EL (cell line): ENCODE measurements at regions not wholly inside any gene's neighbourhood (a gene's known extent, or its start where the extent isn't known, plus 50 kb on each side); places are given as distances from the start of the nearest gene placed in this dataset.

Experiments used
- DNase-seq: peaks from one replicate; pipeline ENCODE4 v3.0.0-alpha.2; 2016

DNA sequence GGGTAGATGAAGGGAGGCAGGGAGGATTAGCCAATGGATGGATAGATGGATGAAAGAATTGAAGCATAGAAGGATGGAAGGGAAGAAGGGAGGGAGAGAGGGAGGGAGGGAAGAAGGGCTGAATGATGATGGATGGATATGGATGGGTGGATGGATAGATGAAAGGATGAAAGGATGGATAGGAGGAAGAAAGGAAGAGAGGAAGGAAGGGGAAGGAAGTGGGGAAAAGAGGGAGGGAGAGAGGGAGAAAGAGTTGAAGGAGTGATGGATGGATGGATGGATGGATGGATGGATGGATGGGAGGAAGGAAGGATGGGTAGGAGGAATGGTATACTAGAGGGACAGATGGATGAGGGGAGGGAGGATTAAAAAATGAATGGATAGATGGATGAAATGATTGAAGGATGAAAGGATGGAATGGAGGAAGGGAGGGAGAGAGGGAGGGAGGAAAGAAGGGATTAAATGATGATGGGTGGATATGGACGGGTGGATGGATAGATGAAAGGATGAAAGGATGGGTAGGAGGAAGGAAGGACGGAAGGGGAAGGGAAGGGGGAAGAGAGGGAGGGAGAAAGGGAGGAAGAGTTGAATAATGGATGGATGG lies 145.9 kb downstream of the MN1 start:
- no peak for DNase-seq

DNA sequence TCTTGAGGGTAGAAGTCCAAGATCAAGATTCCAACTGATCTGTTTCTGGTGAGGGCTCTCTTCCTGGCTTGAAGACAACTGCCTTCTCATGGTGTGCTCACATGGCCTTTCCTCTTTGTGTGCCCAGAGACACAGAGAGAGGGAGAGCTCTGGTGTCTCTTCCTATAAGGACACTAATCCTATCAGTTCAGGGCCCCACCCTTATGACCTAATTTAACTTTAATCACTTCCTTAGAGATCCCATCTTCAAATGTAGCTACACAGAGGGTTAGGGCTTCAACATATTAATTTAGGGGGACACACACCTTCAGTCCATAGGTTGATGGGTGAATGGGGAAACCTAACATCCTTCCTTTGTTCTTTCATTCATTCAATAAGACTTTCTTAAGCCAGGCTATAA lies 144.6 kb downstream of the MN1 start:
- DNase-seq = no peak

DNA sequence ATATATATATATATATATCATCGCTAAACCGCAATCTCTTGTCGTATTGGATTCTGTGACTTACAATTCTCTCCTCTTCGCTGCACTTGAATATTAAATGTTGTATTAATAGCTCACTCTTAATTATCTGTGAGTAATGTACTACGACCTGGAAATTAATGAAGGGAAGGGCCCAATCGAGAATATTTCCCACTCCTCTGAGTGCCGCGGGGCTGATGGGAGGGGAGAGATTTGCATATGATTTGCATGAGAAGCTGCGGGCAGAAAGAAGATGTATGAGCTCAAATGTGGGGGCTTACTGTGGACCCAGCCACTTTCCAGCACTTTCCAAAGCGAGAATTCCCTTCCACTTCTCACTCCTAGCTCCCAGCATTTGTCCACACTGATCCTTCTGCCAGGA lies 141.2 kb downstream of the MN1 start:
- DNase-seq = no peak

DNA sequence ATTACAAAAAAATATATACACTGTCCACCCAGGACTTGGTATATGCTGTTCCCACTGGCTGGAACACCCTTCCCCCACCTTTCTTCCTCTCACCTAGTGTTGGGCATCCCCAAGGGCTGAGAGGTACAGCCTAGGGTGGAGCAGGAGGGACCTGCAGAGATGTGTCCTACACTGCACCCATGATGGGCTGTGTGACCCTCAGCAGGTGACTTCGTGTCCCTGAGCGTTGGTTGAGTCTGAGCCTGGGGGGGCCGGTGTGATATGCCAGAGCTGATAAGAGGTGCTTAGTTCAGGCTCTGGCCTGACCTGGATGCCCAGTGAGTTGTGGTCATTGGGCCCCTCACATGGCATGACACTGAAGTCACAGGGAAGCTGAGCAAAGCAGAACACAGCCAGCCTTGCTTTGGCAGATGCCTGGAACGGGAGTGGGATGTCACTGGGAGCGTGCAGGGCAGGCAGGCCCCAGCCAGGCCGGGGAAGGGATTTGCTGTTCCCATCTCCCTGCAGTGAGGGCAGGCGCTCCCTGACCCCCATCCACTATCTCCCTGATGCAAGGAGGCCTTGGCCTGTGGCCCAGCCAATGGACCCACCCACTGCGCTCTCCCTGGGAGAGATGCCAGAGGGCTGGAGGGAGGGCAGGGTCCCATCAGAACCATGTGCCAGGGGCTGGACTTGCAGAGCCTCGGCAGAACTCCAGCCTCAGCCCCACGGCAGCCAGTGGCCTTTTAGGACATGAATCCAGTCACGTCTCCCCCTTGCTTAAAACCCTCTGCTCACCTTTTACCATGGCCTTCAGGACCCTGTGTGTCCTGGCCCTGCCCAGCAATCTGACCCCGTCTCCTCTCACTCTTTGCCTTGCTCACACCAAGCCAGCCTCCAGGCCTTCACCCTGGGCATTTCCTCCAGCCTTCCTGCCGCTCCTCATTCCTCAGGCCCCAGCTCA lies 138.9 kb downstream of the MN1 start:
- no peak for DNase-seq

DNA sequence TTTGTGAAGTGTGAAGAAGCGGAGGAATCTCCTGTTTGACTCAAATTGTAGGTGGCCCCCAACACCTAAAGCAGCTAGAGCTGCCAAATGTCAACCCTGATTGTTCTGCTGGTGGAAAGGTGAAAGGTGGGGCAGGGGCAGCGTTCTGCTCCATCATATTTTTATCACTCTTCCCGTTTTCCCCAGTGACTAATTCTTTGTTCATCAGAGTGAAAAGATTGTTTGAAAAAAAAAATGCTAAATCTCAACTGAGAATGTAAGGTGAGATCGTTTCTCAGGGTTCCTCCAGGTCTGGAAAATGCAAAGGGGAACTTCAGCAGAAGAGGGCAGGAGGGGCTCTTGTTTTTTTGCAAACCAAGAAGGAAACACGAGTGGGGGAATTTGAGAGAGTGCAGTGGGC lies 137.7 kb downstream of the MN1 start:
- no peak for DNase-seq

DNA sequence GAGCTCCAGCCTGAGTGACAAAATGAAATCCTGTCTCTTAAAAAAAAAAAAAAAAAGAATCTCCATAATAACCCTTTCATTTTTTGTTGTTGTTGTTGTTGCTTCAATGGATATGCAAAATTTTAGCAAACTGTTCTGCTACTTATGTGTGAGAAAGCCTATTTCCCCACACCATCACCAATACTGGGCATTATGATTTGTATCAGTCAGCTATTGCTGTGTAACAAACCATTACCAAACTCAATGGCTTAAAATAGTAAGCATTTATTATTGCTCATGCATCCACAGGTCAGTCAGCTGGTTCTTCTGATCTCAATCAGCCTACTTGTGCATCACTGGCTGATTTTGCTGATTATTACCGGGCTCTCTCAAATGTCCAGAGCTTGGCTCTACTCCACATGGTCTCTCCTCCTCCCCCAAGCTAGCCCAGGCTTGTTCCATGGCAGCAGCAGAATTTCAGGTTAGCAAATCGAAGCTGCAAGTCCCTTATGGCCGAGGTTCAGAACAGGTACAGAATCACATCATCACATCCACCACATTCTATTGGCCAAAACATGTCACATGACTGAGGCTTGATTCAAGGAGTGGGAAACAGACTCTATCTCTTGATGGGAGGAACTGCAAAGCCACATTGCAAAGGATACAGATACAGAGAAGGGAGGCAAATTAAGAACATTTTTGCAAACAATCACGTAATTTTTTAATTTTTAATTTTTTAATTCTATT lies 135.1 kb downstream of the MN1 start:
- DNase-seq = no peak

DNA sequence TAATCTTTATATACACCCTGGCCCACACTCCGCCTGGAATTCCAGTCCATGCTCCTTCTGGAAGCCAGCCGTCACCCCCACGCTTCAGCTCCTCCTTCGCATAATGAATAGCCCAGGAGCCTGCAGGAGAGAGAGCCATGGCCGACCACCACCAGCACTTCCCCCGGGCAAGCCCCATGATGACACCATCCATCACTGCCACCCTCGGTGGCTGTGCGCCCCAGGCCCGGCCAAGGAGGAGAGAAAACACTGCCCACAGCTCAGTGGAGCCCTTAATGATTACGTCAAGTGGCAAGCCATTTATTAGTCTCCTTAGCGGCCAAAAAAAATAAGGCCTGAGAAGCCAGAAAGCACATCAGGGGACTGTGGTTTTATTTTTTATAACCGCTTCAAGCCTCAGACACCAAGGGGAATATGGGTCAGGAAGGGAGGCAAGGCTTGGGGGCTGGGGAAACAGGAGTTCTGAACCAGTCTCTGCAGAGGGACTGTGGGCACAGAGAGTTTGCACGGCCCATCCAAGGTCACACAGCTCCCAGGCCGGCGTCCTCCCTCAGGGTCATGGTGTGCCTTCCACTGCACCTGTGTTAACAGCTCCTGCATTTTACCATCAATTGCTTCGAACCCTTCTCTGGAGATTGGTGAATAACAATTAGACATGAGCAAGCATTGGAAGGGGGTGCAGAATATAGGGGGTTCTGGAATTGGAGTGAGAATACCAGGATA lies 134.3 kb downstream of the MN1 start:
- no peak for DNase-seq

DNA sequence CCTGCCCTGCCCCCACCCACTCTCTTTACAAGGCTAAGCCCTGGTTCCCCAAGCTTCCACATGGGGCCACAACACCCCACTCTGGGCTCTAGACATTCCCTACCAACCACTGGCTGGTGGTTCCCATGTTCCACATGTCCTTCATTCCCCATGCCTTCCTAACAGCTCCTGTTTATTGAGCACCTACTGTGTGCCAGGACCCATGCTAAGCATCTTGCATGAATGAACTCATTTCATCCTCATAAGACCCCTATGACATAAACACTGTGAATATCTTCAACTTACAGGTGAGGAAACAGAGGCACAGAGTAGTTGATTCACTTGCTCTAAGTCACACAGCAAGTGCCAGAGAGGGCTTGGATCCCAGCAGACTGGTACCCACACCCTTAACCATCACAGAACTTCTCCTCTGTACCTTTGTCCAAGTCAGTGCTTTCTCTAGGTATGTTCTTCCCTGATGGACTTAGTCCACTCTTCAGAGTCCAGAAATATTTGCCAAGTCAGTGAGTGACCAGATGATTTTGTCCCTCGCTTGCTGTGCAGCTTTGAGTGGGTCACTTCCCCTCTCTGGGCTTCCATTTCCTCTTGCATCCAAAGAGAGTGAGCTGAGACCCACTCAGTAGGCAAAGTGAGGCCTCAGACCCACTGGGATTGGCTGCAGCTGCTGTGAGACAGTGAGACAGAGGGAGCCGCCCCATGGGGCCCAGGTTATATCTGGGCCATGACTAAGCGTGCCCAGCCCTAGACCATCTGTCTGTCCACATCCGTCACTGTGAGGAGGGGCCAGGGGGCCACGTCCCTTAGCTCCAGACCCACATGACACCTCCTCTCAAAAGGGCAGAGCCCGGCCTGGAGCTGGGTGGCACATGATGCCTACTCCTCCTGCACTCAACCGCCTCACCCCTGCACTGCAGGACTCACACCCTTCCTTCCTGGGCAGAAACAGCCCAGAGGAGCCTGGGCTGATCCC lies 132.4 kb downstream of the MN1 start:
- DNase-seq = peak; percentile 20

DNA sequence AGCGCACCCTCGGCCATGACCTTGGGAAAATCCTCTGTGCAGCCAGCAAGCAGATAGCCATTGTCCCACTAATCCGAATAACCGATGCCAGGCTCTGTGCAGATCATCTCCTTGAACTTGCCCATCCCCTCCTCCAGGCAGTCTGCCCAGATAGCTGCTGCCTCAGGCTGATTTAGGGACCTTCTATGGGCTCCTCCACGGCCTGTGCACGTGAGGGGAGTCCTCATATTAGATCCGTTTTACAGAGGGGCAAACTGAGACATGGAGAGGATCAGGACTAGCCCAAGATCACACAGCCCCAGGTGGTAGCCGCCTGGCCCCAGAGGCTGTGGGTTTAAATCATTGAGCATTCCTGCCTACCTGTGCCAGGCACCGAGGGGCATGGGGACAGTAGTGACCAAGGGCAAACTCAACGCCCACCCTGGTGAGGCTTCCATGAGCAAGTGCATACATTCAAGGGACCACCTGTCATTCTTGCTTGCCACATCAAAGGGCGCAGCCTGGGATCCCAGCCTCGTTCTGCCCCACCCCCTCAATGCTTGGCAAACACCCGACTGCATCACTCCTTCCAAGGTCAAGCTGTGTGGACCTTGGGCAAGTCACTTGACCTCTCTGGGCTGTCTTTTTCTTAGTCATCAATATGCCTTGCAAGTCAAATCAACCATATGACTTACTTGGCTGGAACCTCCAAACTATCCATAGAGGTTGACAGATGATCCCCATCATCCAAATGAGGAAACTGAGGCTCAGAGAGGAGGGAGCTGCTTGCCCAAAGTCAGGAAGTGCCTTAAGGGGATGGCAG lies 131.6 kb downstream of the MN1 start:
- DNase-seq = no peak

DNA sequence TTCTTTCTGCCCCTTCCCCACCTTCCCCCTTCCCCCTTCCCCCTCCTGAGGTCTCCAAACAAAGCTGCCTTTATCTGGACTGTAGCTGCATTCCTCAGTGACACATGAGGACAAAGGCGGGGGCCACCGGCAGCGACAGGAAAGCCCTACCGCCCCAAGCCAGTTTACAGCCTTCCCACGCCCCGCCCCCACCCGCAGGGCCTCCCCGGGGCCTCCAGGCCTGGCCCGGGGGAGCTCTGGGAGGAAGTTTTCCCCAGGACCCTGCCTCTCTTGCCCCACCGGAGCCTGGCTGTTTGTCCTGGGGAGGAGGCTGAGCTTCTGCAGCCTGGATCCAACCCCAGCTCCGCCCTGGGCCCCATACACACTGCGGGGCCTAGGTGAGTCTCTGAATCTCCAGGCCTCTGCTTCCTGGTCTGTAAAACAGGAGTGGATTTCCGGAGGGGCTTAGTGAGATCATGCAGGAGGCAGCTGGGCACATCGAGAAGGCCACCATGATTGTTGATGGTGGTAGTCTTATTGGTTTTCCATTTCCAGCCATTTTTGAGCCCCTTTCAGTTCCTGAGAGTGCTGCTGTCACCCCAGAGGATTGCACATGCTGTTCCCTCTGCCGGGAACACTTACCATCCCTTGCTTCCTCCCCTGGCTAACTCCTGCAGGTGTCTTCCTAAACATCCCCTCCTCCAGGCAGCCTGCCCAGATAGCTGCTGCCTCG lies 130.7 kb downstream of the MN1 start:
- no peak for DNase-seq

DNA sequence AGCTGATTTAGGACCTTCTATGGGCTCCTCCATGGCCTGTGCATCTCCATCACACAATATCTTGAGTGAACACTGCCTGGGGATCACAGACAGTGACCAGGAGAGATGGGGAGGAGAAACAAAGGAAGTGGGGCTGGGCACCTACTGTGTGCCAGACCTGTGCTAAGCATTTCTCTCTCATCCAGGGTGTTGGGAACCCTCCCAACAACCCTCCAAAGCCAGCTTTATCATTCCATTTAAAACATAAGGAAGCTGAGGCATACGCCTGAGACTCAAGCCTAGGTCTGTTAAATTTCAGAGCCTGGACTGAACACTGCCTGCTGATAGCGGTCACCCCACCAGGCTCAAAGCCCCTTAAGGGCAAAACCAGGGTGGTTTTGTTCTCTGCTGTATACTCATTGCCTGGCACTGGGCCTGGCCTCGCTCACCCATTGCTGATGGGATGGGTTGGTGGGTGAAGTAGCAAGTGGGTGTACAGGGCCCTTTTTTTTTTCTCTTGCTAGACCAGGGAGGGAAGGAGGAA lies 130.1 kb downstream of the MN1 start:
- no peak for DNase-seq

DNA sequence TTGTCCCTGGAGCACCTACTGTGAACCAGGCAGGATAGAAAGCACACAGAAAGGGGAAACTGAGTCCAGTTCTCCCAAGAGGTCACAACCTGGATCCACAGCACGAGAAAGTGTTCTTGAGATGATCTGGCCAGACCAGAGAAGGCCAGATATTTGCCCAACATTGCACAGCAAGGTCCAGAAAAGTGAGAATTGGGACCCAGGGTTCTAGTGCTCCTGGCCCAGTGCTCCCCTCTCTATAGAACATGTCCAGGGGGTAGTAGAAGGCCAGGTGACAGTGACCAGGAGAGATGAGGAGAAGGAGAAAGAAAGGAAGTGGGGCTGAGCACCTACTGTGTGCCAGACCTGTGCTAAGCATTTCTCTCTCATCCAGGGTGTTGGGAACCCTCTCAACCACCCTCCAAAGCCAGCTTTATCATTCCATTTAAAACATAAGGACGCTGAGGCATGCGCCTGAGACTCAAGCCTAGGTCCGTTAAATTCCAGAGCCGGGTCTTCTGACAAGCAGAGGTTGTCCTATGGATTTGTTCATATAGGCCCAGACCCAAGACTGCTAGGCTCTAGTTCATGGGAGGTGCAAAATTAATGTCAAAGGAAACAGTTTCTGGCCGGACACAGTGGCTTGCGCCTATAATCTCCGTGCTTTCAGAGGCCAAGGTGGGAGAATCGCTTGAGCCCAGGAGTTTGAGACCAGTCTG lies 128.7 kb downstream of the MN1 start:
- DNase-seq = no peak

DNA sequence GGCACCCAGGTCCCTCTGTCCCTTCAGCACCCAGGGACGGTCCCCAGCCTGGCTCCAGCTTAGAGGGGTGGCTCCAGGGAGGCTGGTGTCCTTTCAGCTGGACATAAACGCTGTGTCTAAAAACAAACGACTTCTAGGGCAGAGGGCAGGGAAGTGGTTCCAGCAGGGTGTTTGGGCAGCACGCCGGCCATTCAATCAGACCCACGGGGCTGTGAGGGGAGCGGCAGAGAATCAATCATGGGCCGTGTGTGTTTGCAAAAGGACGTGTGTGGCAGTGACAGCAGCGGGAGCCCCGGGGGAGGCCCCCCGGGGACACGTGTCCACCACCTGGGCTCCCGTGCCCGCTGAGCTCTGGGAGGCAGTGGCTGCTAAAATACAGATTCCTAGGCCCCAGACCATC lies 127.7 kb downstream of the MN1 start:
- DNase-seq = no peak

DNA sequence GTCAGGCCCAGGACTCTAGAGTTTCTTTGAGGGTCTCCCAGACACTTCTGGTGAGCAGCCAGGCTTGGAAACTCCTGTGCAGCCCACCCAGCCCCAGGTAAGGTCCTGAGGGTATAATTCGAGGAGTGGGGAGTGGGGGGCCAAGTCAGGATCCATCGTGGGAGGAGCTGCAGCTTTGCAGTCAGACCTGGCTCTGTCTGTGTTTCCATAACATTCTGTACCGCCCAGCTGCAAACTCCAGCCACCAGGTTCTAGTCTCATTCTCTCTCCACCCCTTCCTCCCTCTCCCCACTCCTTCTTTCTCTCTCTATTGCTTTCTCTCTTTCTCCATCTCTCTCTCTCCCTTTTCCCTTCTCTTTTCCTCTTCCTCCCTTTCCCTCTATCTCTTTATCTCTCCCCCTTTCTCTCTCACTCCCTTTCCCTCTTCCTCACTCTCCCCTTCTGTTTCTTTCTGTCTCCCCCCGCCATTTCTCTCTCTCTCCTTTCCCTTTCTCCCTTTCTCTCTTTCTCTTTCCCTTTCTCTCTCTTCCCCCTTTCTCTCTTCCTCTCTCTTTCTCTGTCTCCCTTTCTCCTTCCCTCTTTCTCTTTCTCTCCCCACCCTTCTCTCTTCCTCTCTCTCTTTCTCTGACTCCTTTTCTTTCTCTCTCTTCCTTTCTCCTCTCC lies 127.2 kb downstream of the MN1 start:
- no peak for DNase-seq

DNA sequence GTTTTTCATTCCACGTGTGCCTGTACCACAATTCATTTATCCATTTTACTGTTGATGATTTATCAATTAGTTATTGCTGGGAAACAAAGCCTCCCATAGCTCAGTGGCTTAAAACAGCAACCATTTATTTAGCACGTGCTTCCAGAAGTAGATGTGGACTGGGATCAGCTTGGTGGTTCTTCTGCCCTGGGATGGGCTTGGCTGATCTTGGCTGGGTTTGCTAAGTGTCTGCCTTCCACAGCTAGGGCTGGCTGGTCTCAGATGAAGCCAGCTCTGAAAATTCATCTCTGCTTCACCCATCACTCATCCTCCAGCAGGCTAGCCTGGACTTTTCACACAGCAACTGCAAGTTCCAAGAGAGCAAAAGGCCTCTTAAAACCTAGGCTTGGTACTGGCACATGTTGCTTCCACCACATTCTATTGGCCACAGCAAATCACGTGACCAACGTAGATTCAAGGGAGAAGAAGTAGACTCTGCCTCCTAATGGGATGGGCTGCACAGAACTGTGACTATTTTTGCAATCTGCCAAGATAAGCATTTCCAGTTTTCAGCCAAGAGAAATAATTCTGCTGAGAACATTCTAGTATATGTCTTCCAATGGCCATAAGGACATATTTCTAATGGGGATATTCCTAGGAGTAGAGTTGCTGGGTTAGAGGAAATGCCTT lies 124.9 kb downstream of the MN1 start:
- DNase-seq = no peak

DNA sequence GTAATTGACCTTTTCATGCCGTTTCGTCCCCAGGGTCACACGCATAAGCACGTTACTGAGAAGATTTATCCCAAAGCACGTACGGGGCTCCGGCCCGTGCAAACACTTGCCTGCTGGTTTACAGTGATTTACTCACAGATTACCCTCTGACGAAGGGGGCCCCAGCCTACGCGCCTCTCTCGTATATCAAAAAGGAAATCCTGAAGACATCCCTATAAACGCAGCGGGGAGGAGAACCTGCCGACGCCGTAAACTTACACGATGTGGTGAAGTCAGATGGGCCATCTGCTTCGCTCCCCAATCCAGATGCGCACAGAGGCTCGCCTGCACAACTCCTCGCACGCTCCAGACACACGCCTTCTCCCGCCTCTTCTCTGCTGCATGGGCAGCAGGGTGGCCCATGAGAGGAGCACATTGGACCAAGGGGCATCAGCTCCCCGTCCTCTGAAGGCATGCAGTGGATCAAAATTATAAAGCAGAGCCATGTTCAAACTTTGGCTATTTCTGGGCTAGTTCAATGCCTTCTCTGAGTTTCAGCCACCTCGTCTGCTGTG lies 123.6 kb downstream of the MN1 start:
- DNase-seq = no peak

DNA sequence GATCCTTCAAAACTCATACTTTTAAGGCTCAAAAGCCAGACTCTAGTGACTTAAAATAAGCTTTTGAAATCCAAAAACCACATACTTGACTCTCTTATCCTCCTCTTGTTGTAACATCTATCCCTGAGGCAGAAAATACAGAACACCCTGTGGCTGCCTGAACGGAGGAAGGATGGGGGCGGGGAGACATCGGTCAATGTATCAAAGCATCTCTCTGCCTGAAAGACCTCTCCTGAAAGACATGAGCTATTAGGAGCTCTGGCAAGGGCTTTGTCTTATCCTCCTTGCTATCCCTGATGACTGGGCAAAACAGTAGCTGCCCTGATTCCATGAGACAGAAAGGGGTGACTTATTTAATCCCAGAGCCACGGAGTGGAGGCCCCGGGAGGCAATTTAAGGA lies 122.4 kb downstream of the MN1 start:
- no peak for DNase-seq
